OCI-LY1 (cell line): ENCODE measurements at regions not wholly inside any gene's neighbourhood (a gene's known extent, or its start where the extent isn't known, plus 50 kb on each side); places are given as distances from the start of the nearest gene placed in this dataset.

Experiments
- CTCF ChIP-seq: fragments of 200-600 bp; sonication (generic), shearing (Covaris generic); IDR thresholded peaks from 2 replicates; pipeline ENCODE4 v1.5.1; 2017; ENCODE audit warnings: mild to moderate bottlenecking, antibody characterized with exemption, low read length, moderate library complexity, mixed read lengths
- EZH2 ChIP-seq: fragments of 200-600 bp; sonication (generic), shearing (Covaris generic); IDR thresholded peaks from 2 replicates; pipeline ENCODE4 v1.8.0; 2017; ENCODE audit warnings: borderline replicate concordance, mixed run types, mild to moderate bottlenecking, antibody characterized with exemption, low read length, moderate library complexity, mixed read lengths

GRCh38 chr12:75877763-75878621 is 153.6 kb downstream of the PHLDA1 start:
- no peak for TF ChIP-seq CTCF
- no peak for TF ChIP-seq EZH2
